Endothelial cell of umbilical vein (primary cell): ENCODE measurements at regions not wholly inside any gene's neighbourhood (a gene's known extent, or its start where the extent isn't known, plus 50 kb on each side); places are given as distances from the start of the nearest gene placed in this dataset.

Experiments used
- BruUV-seq: library from RNA; stranded (reverse); fragments of 400-500 nt; replicated peaks from 2 replicates; lab custom pipeline; 2021; lab: Mats Ljungman, UMichigan
- CTCF ChIA-PET: fragments of 300-600, 350-600 bp; sonication (Branson Sonifier 250); formaldehyde crosslinking; loops from one replicate; lab custom pipeline; 2021; ENCODE audit warnings: antibody characterized with exemption, inconsistent platforms; lab: Charles Lee
- POLR2A ChIA-PET: fragments of 300-600, 350-600 bp; sonication (Branson Sonifier 250); formaldehyde crosslinking; loops from one replicate; lab custom pipeline; 2021; ENCODE audit warnings: antibody characterized with exemption, inconsistent platforms; lab: Charles Lee
- DNase-seq: peaks from one replicate; pipeline ENCODE4 v3.0.0-alpha.2; 2011; ENCODE audit warnings: low read depth, low spot score
- FAIRE-seq: peaks from 2 replicates; lab custom pipeline; 2011; peaks lifted over from hg19 to GRCh38; lab: Jason Lieb, UNC
- H2AFZ ChIP-seq: 2 replicates; pipeline ENCODE4 v1.6.0; 2012; ENCODE audit warnings: low read depth, low read length, control low read depth, inconsistent platforms
- H3K27ac ChIP-seq: 2 replicates; pipeline ENCODE4 v1.5.1; 2011; ENCODE audit warnings: low read depth, mild to moderate bottlenecking, control low read depth, low read length, moderate library complexity; ENCODE audit not compliant: insufficient read depth
- H3K27me3 ChIP-seq, 2 experiments: 2 replicates each; pipeline versions ENCODE4 v1.6.0 to v1.6.1; 2011; ENCODE audit warnings: low read length in 2 of 2, mixed read lengths in 1 of 2; ENCODE audit not compliant: control insufficient read depth in 2 of 2, insufficient read depth in 2 of 2
- H3K36me3 ChIP-seq, 2 experiments: 2 replicates in 1 of 2; 3 replicates in 1 of 2; pipeline ENCODE4 v1.5.1; 2011; ENCODE audit warnings: low read length in 2 of 2, mild to moderate bottlenecking in 1 of 2, moderate library complexity in 1 of 2; ENCODE audit not compliant: control insufficient read depth in 2 of 2, insufficient read depth in 2 of 2; ENCODE audit errors: extremely low read depth in 1 of 2
- H3K4me1 ChIP-seq: 3 replicates; pipeline ENCODE4 v1.5.1; 2011; ENCODE audit warnings: mild to moderate bottlenecking, low read length; ENCODE audit not compliant: control insufficient read depth, insufficient read depth; ENCODE audit errors: extremely low read depth
- H3K4me2 ChIP-seq: 2 replicates; pipeline ENCODE4 v1.6.1; 2011; ENCODE audit warnings: low read length, control low read depth, mixed read lengths; ENCODE audit not compliant: insufficient read depth
- H3K4me3 ChIP-seq, 3 experiments: fragments of 200-600 bp in 1 of 3; sonication (generic), shearing (Covaris generic) in 1 of 3; replicated peaks in 1 of 3; 2 replicates each; pipeline ENCODE4 v1.5.1; 2011 to 2016; ENCODE audit warnings: control low read depth in 3 of 3, low read length in 3 of 3, mild to moderate bottlenecking in 2 of 3, inconsistent platforms in 1 of 3, low read depth in 1 of 3, moderate library complexity in 1 of 3; ENCODE audit not compliant: insufficient read depth in 1 of 3
- H3K79me2 ChIP-seq: 2 replicates; pipeline ENCODE4 v1.6.0; 2012; ENCODE audit warnings: low read length, inconsistent platforms; ENCODE audit not compliant: control insufficient read depth, insufficient read depth
- H3K9ac ChIP-seq: replicated peaks from 2 replicates; pipeline ENCODE3; 2011; ENCODE audit warnings: low read length, control low read depth; ENCODE audit not compliant: insufficient read depth; ENCODE audit errors: extremely low read depth
- H3K9me1 ChIP-seq: replicated peaks from 3 replicates; pipeline ENCODE4 v1.6.0; 2011; ENCODE audit warnings: mild to moderate bottlenecking, low read length; ENCODE audit not compliant: control insufficient read depth, insufficient read depth; ENCODE audit errors: extremely low read depth
- H3K9me3 ChIP-seq: replicated peaks from 2 replicates; pipeline ENCODE4 v1.5.1; 2012; ENCODE audit warnings: low read length, inconsistent platforms; ENCODE audit not compliant: control insufficient read depth, insufficient read depth
- H4K20me1 ChIP-seq: replicated peaks from 2 replicates; pipeline ENCODE3; 2011; ENCODE audit warnings: mild to moderate bottlenecking, low read length; ENCODE audit not compliant: control insufficient read depth, insufficient read depth; ENCODE audit errors: extremely low read depth
- EZH2 ChIP-seq: IDR thresholded peaks from 2 replicates; pipeline ENCODE4 v1.6.1; 2012; ENCODE audit warnings: borderline replicate concordance, low read depth, mild to moderate bottlenecking, moderate library complexity, low read length, inconsistent platforms; ENCODE audit not compliant: severe bottlenecking
- FOS ChIP-seq: IDR thresholded peaks from 2 replicates; pipeline ENCODE4 v1.6.1; 2011; ENCODE audit warnings: mild to moderate bottlenecking, low read length, moderate library complexity, borderline replicate concordance; ENCODE audit not compliant: insufficient read depth
- GATA2 ChIP-seq: IDR thresholded peaks from 2 replicates; pipeline ENCODE4 v1.7.0; 2011; ENCODE audit warnings: low read depth, mild to moderate bottlenecking, moderate library complexity, mixed read lengths, low read length; ENCODE audit not compliant: insufficient read length, insufficient read depth
- JUN ChIP-seq: IDR thresholded peaks from 2 replicates; pipeline ENCODE4 v1.6.1; 2011; ENCODE audit warnings: borderline replicate concordance, low read depth; ENCODE audit not compliant: insufficient read length, insufficient read depth
- MYC ChIP-seq: IDR thresholded peaks from one replicate; pipeline ENCODE4 v1.6.1; 2011; ENCODE audit warnings: mild to moderate bottlenecking, low read depth, low read length
- POLR2A ChIP-seq: IDR thresholded peaks from 2 replicates; pipeline ENCODE4 v1.6.1; 2012; ENCODE audit warnings: low read depth, mild to moderate bottlenecking, control low read depth, low read length
- POLR2AphosphoS5 ChIP-seq: IDR thresholded peaks from 2 replicates; pipeline ENCODE4 v1.6.1; 2012; ENCODE audit warnings: low read depth, mild to moderate bottlenecking, control low read depth, low read length, moderate library complexity; ENCODE audit not compliant: insufficient read depth
- dilution Hi-C: fragments of 300-500 bp; cut with MboI; formaldehyde crosslinking; loops from one replicate; pipeline ENCODE4 v1.15.0; 2019; ENCODE audit warnings: low sequenced_read_pairs; ENCODE audit not compliant: extremely low pct_ligation_motif_present
- intact Hi-C: fragments of 100-400 bp; cut with micrococcal nuclease; formaldehyde crosslinking; loops from one replicate; pipeline ENCODE4 v1.10.0; 2022
- TF ChIP-seq, protein P1 (sequence below): IDR thresholded peaks from 2 replicates; pipeline ENCODE4 v1.6.1; 2011; ENCODE audit not compliant: insufficient read depth, insufficient read length
- TF ChIP-seq, protein P2 (sequence below), 2 donors: IDR thresholded peaks; 1 replicate in 1 of 2; 2 replicates in 1 of 2; pipeline ENCODE4 v1.5.1; 2011; ENCODE audit warnings: low read length in 2 of 2, mild to moderate bottlenecking in 2 of 2, moderate library complexity in 2 of 2, control low read depth in 1 of 2, inconsistent platforms in 1 of 2, low read depth in 1 of 2; ENCODE audit not compliant: insufficient read depth in 1 of 2; ENCODE audit errors: extremely low read depth in 1 of 2

GRCh38 chr2:236646871-236647270 lies 77.2 kb downstream of the ACKR3 start:
- H3K9ac ChIP-seq, result no peak overlapping the region
- ChIA-PET CTCF (interaction anchor here (1.3 kb wide), 1 partner anchor 15 kb away, joined by 3 read pairs; no protein-coding TSS in a partner anchor), POLR2A (no interaction called here)
- no peaks in the 10 kb centered on the region for H4K20me1 ChIP-seq
- intact Hi-C loops, result no loop called here
- H3K9me1 ChIP-seq, result no peaks in the 10 kb centered on the region
- DNase-seq, result no peak
- no peak overlapping the region for H3K4me3 ChIP-seq
- H3K79me2 ChIP-seq, result no peaks in the 10 kb centered on the region
- no peak overlapping the region for H2AFZ ChIP-seq
- no peaks in the 10 kb centered on the region for H3K36me3 ChIP-seq
- BruUV-seq, result no TSS peak
- no peak overlapping the region for H3K27ac ChIP-seq
- peaks cover 6% of the 10 kb centered on the region for H3K4me1 ChIP-seq
- H3K27me3 ChIP-seq, result no peaks in the 10 kb centered on the region
- dilution Hi-C loops, result no loop called here
- TF ChIP-seq GATA2 (no peak), EZH2 (no peak), MYC (no peak), JUN (no peak), POLR2AphosphoS5 (no peak), POLR2A (no peak), FOS (no peak)
- TF ChIP-seq, protein P1, sequence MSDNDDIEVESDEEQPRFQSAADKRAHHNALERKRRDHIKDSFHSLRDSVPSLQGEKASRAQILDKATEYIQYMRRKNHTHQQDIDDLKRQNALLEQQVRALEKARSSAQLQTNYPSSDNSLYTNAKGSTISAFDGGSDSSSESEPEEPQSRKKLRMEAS, result no peak
- TF ChIP-seq, protein P2, sequence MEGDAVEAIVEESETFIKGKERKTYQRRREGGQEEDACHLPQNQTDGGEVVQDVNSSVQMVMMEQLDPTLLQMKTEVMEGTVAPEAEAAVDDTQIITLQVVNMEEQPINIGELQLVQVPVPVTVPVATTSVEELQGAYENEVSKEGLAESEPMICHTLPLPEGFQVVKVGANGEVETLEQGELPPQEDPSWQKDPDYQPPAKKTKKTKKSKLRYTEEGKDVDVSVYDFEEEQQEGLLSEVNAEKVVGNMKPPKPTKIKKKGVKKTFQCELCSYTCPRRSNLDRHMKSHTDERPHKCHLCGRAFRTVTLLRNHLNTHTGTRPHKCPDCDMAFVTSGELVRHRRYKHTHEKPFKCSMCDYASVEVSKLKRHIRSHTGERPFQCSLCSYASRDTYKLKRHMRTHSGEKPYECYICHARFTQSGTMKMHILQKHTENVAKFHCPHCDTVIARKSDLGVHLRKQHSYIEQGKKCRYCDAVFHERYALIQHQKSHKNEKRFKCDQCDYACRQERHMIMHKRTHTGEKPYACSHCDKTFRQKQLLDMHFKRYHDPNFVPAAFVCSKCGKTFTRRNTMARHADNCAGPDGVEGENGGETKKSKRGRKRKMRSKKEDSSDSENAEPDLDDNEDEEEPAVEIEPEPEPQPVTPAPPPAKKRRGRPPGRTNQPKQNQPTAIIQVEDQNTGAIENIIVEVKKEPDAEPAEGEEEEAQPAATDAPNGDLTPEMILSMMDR (IDR thresholded peaks at IDR 0.05; ENCODE audit: extremely low read depth in 1 of 2, insufficient read depth in 1 of 2, low read depth in 1 of 2, low read length in 2 of 2), result no peak
- H3K9me3 ChIP-seq, result no peaks in the 10 kb centered on the region
- H3K4me2 ChIP-seq, result no peak overlapping the region
- FAIRE-seq, result no peak
